ENCODE measurements at regions not wholly inside any gene's neighbourhood (a gene's known extent, or its start where the extent isn't known, plus 50 kb on each side); places are given as distances from the start of the nearest gene placed in this dataset.

DNA sequence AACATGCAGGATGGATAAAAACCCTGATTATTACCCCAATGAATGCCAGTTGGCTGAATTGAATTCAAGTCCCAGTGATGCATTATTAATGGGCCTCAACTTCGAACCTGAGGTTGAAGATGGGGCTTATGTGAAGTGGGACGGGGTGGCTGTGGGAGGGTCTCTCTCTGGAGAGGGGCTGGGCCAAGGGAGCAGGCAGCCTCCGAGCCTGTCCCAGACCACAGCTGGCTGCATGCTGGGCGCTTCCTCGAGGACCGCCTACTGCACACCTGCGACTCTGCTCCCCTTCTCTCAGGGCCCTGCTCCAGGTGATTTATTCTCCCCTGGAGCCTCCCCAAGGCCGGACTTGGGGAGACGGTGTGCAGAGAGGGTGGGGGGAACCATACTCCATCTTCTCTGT, 568.3 kb downstream of the CCDC171 start (continued):
- TF ChIP-seq, protein P1, sequence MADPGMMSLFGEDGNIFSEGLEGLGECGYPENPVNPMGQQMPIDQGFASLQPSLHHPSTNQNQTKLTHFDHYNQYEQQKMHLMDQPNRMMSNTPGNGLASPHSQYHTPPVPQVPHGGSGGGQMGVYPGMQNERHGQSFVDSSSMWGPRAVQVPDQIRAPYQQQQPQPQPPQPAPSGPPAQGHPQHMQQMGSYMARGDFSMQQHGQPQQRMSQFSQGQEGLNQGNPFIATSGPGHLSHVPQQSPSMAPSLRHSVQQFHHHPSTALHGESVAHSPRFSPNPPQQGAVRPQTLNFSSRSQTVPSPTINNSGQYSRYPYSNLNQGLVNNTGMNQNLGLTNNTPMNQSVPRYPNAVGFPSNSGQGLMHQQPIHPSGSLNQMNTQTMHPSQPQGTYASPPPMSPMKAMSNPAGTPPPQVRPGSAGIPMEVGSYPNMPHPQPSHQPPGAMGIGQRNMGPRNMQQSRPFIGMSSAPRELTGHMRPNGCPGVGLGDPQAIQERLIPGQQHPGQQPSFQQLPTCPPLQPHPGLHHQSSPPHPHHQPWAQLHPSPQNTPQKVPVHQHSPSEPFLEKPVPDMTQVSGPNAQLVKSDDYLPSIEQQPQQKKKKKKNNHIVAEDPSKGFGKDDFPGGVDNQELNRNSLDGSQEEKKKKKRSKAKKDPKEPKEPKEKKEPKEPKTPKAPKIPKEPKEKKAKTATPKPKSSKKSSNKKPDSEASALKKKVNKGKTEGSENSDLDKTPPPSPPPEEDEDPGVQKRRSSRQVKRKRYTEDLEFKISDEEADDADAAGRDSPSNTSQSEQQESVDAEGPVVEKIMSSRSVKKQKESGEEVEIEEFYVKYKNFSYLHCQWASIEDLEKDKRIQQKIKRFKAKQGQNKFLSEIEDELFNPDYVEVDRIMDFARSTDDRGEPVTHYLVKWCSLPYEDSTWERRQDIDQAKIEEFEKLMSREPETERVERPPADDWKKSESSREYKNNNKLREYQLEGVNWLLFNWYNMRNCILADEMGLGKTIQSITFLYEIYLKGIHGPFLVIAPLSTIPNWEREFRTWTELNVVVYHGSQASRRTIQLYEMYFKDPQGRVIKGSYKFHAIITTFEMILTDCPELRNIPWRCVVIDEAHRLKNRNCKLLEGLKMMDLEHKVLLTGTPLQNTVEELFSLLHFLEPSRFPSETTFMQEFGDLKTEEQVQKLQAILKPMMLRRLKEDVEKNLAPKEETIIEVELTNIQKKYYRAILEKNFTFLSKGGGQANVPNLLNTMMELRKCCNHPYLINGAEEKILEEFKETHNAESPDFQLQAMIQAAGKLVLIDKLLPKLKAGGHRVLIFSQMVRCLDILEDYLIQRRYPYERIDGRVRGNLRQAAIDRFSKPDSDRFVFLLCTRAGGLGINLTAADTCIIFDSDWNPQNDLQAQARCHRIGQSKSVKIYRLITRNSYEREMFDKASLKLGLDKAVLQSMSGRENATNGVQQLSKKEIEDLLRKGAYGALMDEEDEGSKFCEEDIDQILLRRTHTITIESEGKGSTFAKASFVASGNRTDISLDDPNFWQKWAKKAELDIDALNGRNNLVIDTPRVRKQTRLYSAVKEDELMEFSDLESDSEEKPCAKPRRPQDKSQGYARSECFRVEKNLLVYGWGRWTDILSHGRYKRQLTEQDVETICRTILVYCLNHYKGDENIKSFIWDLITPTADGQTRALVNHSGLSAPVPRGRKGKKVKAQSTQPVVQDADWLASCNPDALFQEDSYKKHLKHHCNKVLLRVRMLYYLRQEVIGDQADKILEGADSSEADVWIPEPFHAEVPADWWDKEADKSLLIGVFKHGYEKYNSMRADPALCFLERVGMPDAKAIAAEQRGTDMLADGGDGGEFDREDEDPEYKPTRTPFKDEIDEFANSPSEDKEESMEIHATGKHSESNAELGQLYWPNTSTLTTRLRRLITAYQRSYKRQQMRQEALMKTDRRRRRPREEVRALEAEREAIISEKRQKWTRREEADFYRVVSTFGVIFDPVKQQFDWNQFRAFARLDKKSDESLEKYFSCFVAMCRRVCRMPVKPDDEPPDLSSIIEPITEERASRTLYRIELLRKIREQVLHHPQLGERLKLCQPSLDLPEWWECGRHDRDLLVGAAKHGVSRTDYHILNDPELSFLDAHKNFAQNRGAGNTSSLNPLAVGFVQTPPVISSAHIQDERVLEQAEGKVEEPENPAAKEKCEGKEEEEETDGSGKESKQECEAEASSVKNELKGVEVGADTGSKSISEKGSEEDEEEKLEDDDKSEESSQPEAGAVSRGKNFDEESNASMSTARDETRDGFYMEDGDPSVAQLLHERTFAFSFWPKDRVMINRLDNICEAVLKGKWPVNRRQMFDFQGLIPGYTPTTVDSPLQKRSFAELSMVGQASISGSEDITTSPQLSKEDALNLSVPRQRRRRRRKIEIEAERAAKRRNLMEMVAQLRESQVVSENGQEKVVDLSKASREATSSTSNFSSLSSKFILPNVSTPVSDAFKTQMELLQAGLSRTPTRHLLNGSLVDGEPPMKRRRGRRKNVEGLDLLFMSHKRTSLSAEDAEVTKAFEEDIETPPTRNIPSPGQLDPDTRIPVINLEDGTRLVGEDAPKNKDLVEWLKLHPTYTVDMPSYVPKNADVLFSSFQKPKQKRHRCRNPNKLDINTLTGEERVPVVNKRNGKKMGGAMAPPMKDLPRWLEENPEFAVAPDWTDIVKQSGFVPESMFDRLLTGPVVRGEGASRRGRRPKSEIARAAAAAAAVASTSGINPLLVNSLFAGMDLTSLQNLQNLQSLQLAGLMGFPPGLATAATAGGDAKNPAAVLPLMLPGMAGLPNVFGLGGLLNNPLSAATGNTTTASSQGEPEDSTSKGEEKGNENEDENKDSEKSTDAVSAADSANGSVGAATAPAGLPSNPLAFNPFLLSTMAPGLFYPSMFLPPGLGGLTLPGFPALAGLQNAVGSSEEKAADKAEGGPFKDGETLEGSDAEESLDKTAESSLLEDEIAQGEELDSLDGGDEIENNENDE (IDR thresholded peaks at IDR 0.05; ENCODE audit: low read depth, low read length): no peak
- TF ChIP-seq, protein P2, sequence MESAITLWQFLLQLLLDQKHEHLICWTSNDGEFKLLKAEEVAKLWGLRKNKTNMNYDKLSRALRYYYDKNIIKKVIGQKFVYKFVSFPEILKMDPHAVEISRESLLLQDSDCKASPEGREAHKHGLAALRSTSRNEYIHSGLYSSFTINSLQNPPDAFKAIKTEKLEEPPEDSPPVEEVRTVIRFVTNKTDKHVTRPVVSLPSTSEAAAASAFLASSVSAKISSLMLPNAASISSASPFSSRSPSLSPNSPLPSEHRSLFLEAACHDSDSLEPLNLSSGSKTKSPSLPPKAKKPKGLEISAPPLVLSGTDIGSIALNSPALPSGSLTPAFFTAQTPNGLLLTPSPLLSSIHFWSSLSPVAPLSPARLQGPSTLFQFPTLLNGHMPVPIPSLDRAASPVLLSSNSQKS (CRISPR knock-in tag; IDR thresholded peaks at IDR 0.05): no peak
- no peak for TF ChIP-seq ZNF184 (CRISPR knock-in tag; IDR thresholded peaks at IDR 0.05)
- no peak for TF ChIP-seq SAFB (IDR thresholded peaks at IDR 0.05; ENCODE audit: borderline replicate concordance, low read depth, low read length)
- no peak for TF ChIP-seq ZNF24 (IDR thresholded peaks at IDR 0.05)
- TF ChIP-seq POLR2H (tag; IDR thresholded peaks at IDR 0.05; ENCODE audit: low read depth): no peak
- TF ChIP-seq LCOR (CRISPR knock-in tag; IDR thresholded peaks at IDR 0.05): no peak
- no peak for TF ChIP-seq FOXJ2 (tag; IDR thresholded peaks at IDR 0.05)
- no peak for TF ChIP-seq NCOA1 (IDR thresholded peaks at IDR 0.05; ENCODE audit: low read depth)
- TF ChIP-seq ZNF644 (tag; IDR thresholded peaks at IDR 0.05; ENCODE audit: low read depth): no peak
- TF ChIP-seq MAFK (IDR thresholded peaks at IDR 0.05; ENCODE audit: low read length): no peak
- no peak for TF ChIP-seq TRIM28 (IDR thresholded peaks at IDR 0.05)

All from K562 (cell line).